Heart right ventricle (tissue), 16 donors: ENCODE measurements at regions not wholly inside any gene's neighbourhood (a gene's known extent, or its start where the extent isn't known, plus 50 kb on each side); places are given as distances from the start of the nearest gene placed in this dataset.
A peak's percentile ranks its signal among the peaks of the same experiment; 100 is the strongest.

ENCODE experiments used
- ATAC-seq, 8 donors: fragments of 200-7000 bp; cut with Tn5 transposase; one replicate each; pipeline ENCODE4 v1.9.1; 2020; ENCODE audit warnings: mild to moderate bottlenecking in 8 of 8, moderate library complexity in 8 of 8, moderate number of reproducible peaks in 1 of 8
- DNase-seq, 2 donors: peaks; one replicate each; pipeline ENCODE4 v3.0.0-alpha.2; 2020
- H3K27ac ChIP-seq, 10 donors: fragments of 200-600 bp; sonication (generic) in 2 of 10; one replicate each; pipeline versions ENCODE4 v1.5.0 to v1.8.0; 2020 to 2022; ENCODE audit warnings: mild to moderate bottlenecking in 3 of 10
- H3K27me3 ChIP-seq, 7 donors: fragments of 200-600 bp; one replicate each; pipeline ENCODE4 v1.8.0; 2021 to 2022; ENCODE audit warnings: mild to moderate bottlenecking in 2 of 7
- H3K36me3 ChIP-seq, 9 donors: fragments of 200-600 bp; sonication (generic) in 1 of 9; one replicate each; pipeline versions ENCODE4 v1.5.0 to v1.8.0; 2020 to 2022; ENCODE audit warnings: mild to moderate bottlenecking in 2 of 9
- H3K4me1 ChIP-seq, 9 donors: fragments of 200-600 bp; sonication (generic) in 1 of 9; one replicate each; pipeline versions ENCODE4 v1.5.0 to v1.8.0; 2020 to 2022; ENCODE audit warnings: mild to moderate bottlenecking in 4 of 9
- H3K4me3 ChIP-seq, 10 donors: fragments of 200-600 bp; sonication (generic) in 2 of 10; one replicate each; pipeline versions ENCODE4 v1.5.0 to v1.8.0; 2020 to 2022; ENCODE audit warnings: mild to moderate bottlenecking in 7 of 10, moderate library complexity in 2 of 10
- H3K9me3 ChIP-seq, 11 donors: fragments of 200-600 bp in 10 of 11; sonication (generic) in 2 of 11; one replicate each; pipeline versions ENCODE4 v1.5.0 to v1.8.0; 2013 to 2022; ENCODE audit warnings: mild to moderate bottlenecking in 2 of 11, control low read depth in 1 of 11, moderate library complexity in 1 of 11
- CTCF ChIP-seq, 9 donors: fragments of 200-600 bp; sonication (generic) in 2 of 9; IDR thresholded peaks; one replicate each; pipeline versions ENCODE4 v1.5.0 to v1.8.0; 2021 to 2022; ENCODE audit warnings: antibody characterized with exemption in 9 of 9, mild to moderate bottlenecking in 5 of 9, moderate library complexity in 1 of 9
- WGBS, 2 donors: extraction: QIAGEN DNeasy Blood & Tissue Kit; methylation state at CpG; one replicate each; pipeline ENCODE4 v1.1.7; 2013; ENCODE audit warnings: inconsistent platforms in 1 of 2; 5-methylcytosine and 5-hydroxymethylcytosine counted together
- intact Hi-C, 10 donors: fragments of 100-400 bp; cut with DNase I; formaldehyde crosslinking; loops; one replicate each; pipeline versions ENCODE4 v1.11.1 to v1.14.2; 2022
- donor health status: Arrhythmogenic right ventricular cardiomyopathy.
- donor health status: ischemic (EF 13 %, LVEDD 7.1; RV severe dilation, severe dysfunction).
- donor health status: healthy with polysubstance abuse.
- donor health status: DM: no; HTN: yes; CAD: no.
- donor health status: DM: no; HTN: no; CAD: no.
- donor health status: ischemic (EF 25% LVEDD 6.9; RV normal size, moderate dysfunction).
- donor health status: ischemic (EF 25% LVEDD 5.7; RV mildly dilated, moderate dysfunction).
- donor health status: healthy.
- donor health status: DM: yes; HTN: yes; CAD: no.
- donor health status: Ischemic cardiomyopathy.
- donor health status: ischemic (EF 35%, LVEDD 5.7; RV mildly dilated, moderate dysfunction).
- donor health status: nonischemic (EF 11% LVEDD 7.7; RV severe dilation, severe dysfunction).
- donor health status: DM: yes; HTN: yes; CAD: no.
- donor health status: PGD.
- donor health status: ischemic (EF 29% LVEDD 5.4; RV normal size, mild dysfunction).
- donor health status: nonischemic (EF 23%, LVEDD 6.1; RV moderate dilation, normal function).

- peaks cover 9 to 64% (median 48%) of the 10 kb centered on the region in 9 donors for H3K4me1 ChIP-seq
- H3K4me3 ChIP-seq, result no peak overlapping the region
- ATAC-seq, result no peak
- no peak overlapping the region for H3K27ac ChIP-seq
- intact Hi-C loops, result loop anchor here in 2 of 10 donors (10.0 kb wide), 3 partner anchors 46 to 56 kb away; no protein-coding TSS in a partner anchor
- WGBS, 2 donors, result 91 to 92% methylated on average over 11 of the region's 11 CpGs
- no peak for TF ChIP-seq CTCF (IDR thresholded peaks at IDR 0.05)
- H3K9me3 ChIP-seq, result peaks cover 0 to 1% (median 0%) of the 10 kb centered on the region in 11 donors
- peaks cover 0 to under 1% (median 0%) of the 10 kb centered on the region in 9 donors for H3K36me3 ChIP-seq
- H3K27me3 ChIP-seq, result peaks cover 0 to 2% (median 0%) of the 10 kb centered on the region in 7 donors
- DNase-seq, result no peak
Measured at GRCh38 chr16:85178596-85178995, 66.3 kb upstream of the CIBAR2 start.

- H3K36me3 ChIP-seq, result peaks cover 0 to 9% (median 0%) of the 10 kb centered on the region in 9 donors
- WGBS, 2 donors, result 86 to 88% methylated on average over 15 of the region's 15 CpGs
- H3K4me1 ChIP-seq, result peaks cover 6 to 55% (median 39%) of the 10 kb centered on the region in 9 donors
- TF ChIP-seq CTCF (IDR thresholded peaks at IDR 0.05), result no peak
- intact Hi-C loops, result loop anchor here in 2 of 10 donors (10.0 kb wide), 3 partner anchors 45 to 55 kb away; no protein-coding TSS in a partner anchor
- no peak overlapping the region for H3K27ac ChIP-seq
- no peaks in the 10 kb centered on the region for H3K27me3 ChIP-seq
- ATAC-seq (no peak), DNase-seq (no peak)
- H3K9me3 ChIP-seq, result peaks cover 0 to 10% (median 6%) of the 10 kb centered on the region in 11 donors
- H3K4me3 ChIP-seq, result no peak overlapping the region
Measured at GRCh38 chr16:85179344-85180046, 67.2 kb upstream of the CIBAR2 start.

DNA sequence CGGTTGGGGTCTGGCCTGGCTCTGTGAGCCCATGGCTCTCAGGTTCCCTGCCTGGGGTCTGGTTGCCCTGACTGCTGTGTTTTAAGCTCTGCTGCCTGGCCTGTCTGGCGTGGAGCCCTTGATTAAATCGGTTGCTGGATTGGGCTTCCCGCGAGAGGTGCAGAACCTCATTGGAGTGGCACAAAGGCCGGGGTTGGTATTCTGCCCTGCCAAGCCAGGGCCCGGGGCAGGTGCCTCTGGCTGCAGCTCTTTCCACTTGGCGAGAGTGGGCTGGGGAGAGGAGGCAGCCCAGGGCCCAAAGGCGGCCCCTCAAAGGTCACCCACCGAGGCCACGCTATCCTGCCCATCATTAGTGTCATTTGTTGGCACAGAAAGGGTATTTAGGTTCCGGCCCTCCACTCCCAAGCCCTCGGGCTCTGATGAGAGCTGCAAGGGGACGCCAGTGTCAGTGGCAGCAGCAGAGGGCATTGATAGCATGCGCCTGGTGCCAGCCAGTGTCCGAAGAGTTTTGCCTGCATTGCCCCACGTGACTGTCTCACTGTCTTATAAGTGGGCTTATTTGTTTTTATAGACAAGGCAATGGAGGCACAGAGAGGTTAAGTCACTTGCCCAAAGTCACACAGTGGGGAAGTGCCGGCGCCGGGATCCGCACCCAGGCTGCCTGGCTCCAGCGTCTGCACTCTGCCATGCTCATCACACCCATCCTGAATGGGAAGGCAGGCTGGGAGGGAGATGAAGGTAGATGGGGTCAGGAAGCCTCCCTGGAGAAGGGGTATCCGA is 68.0 kb upstream of the CIBAR2 start:
- H3K27me3 ChIP-seq, result no peaks in the 10 kb centered on the region
- no peak overlapping the region for H3K4me3 ChIP-seq
- intact Hi-C loops, result no loop called here
- no peak for DNase-seq
- peak overlapping the region in 2 of 10 donors; percentile 26 to 31 for H3K27ac ChIP-seq
- WGBS, 2 donors, result 78 to 86% methylated on average over 23 of the region's 23 CpGs
- peaks cover 4 to 47% (median 32%) of the 10 kb centered on the region in 9 donors for H3K4me1 ChIP-seq
- ATAC-seq, result peak in 3 of 8 donors; percentile 20 to 48 (median 35)
- H3K36me3 ChIP-seq, result peaks cover 0 to 12% (median 0%) of the 10 kb centered on the region in 9 donors
- peaks cover 0 to 18% (median 7%) of the 10 kb centered on the region in 11 donors for H3K9me3 ChIP-seq
- TF ChIP-seq CTCF (IDR thresholded peaks at IDR 0.05), result no peak
